HG02623 (cell line): ENCODE measurements at regions not wholly inside any gene's neighbourhood (a gene's known extent, or its start where the extent isn't known, plus 50 kb on each side); places are given as distances from the start of the nearest gene placed in this dataset.
A peak's percentile ranks its signal among the peaks of the same experiment; 100 is the strongest.

Experiments used
- ATAC-seq: cut with Tn5 transposase; IDR thresholded peaks from one replicate; pipeline ENCODE4 v1.9.1; 2021; ENCODE audit warnings: moderate library complexity; ENCODE audit not compliant: unreplicated experiment

DNA sequence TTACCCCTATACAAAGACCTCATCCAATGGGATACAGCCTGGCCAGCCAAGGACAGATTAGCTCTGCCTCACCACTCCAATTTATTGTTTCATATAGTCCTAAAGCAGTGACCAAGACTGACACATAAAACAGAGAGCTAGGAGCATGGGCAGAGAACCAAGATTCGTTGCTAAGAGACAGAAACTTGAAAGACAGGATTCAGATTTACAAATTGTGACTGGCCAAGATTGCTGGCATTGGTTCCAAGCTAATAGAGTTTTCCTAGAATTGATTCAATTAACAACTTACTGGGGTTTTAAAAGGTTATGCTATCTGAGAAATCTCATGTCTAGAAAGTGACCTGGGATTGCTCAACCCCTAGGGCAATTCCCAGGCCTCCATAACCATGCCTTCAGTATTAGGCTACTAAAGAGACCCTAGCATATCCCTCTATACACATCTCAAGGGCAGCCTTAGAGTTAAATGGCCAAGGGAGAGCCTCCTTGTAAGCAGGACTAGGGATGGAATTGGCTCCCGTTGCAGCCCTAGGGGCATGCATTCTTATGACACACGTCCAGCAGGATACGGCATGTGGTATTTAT lies 75.6 kb downstream of the ICOS start:
- ATAC-seq: no peak

DNA sequence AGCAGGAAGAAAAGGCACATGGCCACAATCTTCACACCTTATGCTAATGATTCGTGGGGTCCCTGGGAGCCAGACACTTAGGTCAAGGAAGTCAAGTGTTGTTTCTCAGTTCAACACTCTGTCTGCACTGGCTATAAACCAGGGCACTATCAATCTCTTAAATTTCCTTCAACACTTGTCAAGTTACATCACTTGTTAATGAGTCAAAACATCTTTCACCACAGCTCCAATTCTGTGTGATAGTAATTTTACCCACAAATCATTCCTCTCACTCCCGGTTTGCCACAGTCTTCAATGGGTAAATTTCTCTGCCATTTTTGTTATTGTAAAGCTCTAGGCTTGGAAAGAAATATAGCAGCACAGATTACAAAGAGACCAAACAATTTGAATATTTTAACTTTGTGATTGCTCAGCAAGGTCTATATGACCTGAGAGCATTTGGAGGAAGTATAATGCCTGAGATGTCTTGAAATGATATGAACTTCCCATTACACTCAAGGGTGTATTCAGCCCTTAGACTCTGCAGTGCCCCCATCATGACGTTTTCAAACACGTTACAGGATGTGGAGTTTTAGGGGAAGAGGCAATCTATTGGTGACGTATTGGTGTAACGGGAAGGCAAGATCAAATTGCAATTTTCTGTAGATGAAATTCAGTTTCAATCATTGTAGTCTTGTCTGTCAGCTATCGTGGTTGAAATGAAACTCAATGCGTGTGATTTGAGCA lies 78.7 kb downstream of the ICOS start:
- ATAC-seq: no peak

DNA sequence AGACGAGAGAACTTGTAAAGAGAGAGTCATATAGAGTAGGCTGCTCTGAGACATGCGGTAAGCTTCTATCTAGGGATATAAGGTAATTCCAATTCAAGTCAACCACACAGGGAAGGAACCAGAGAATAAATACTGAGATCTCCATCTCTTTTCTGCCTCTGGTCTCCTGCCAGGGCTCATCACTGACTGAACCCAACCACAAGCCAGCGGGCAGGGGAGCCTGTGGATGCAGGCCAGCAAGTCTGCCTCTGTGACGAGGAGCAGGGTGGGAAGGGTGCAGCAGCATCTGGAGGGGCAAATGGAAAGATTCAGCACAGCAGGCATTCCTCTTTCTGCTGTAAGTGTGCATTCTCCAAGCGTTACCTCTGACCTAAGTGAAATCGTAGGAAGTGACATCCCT lies 82.2 kb downstream of the ICOS start:
- no peak for ATAC-seq

DNA sequence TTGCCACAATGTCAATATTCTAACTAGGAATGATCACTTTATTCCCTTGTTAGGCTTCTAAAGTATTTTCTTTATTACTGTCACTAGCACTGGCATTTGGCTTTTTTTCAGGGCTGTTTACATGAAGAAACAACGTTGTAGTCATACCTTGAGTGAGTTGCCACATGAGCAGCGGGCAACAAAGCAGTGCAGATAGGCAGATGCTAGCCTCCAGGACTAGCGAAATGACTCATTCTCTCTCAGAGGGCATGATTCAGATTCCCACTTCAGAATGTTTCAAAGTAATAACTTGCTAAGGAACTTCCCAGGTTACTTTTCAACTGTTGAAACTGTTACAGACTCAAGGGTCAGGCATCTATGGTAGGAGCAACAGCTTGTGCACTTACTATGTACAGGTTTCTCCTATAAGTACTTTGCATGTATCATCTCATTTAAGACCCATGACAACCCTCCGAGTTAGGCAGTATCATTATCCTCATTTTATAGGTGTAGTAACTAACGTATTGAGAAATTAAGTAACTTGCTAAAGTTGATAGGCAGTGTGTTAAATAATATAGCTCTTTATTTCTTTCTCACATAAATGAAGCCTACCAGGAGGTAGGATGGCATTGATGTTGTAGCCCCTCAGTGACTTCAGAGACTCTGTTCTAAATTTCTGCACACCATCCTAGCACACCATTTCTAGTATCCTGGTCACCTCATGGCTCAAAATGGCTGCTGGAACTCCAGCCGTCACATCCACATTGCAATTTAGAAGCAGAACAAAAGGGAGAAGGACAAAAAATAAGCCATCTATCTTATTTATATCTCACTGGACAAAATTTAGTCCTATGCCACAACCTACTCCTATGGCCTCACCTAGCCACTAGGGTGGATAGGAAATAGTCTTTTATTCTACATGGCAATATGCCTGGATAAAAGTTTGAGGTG lies 83.3 kb downstream of the ICOS start:
- no peak for ATAC-seq

DNA sequence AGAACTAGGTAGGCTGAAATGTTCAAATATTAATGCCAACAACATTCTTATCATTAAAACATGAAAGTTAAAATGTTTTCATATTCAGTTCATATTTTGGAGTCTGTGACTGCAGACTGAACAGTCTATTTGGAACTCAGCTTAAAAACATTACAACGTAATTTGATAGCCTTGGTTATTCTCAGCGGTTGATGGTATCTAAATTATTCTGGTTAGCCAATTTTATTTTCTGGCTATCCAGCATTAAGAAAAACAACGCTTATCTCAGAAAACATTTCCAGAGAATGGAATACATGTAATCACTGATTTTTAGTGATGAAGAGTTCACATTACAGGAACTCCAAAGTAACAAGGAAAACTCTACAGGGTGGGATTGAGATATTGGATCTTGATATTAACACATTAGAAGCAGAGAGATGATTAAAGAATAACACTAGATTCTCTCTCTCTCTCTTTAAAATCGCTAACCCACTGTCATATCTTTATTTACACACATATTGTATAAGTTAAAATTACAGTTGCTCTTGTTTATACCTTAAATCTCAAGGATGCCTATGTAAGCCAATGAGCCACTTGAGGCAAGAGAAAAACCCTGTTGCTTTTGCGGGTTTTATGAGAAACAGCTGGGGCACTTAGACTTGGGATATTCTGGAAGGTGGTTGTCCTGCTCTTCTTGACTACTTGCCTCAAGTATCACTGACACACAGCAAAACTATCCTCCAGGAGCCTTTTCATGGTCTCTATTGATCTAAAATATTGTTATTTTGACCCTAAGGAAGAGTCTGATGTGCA lies 84.9 kb downstream of the ICOS start:
- ATAC-seq: no peak

DNA sequence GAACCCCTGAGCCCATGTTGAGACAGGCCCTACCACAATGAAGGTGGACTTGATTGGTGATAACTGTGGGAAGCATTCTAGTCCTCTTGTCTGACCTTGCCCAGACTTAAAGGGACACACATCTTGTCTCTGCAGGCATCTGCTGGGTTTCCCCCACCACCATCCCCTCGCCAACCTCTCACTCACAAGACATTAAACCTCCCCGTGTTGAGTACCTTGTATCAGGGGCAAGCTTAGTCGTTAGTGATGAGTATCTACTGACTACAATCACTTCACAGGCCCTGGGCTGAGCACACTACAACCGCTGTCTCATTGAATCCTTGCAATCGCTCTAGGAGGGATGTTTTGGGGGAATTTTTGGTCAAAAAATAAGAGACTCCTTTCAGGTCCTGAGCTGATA lies 86.0 kb downstream of the ICOS start:
- ATAC-seq: no peak

DNA sequence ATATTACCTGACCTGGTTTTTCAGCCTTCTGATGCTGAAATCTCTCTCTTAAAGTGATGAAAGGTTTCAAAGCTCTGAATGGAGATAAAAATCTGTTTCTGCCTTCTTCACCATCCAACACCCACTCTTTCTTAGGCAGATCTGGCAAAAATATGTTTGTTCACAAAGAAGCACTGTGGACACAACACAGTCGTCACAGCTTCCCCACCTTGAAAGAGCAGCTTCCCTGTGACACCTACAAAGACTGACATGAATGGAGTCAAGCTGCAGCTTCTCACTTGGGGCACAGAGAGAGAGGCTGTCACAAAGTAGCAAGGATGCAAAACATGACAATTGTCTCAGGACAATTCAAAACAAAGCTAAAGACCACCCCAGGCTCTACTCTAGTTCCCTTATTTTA lies 86.5 kb downstream of the ICOS start:
- ATAC-seq: no peak

DNA sequence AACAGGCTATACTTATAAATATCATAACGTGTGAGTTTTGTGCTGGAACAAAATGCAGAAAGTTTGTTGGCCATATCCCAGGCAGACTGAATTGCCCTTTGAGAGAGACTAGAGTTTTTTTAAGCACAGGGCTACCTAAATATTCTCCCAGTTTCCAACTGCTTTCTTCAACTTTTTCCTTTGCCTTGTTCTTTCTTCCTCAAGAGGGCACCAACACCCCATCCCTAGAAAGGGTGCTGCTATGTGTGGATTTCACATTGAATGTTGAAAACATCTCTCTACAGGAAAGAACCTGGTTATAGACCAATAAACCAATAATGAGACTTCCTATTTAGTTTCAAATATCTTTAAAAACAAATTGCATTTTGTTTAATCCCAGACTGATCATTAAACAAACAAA lies 87.9 kb downstream of the ICOS start:
- no peak for ATAC-seq

DNA sequence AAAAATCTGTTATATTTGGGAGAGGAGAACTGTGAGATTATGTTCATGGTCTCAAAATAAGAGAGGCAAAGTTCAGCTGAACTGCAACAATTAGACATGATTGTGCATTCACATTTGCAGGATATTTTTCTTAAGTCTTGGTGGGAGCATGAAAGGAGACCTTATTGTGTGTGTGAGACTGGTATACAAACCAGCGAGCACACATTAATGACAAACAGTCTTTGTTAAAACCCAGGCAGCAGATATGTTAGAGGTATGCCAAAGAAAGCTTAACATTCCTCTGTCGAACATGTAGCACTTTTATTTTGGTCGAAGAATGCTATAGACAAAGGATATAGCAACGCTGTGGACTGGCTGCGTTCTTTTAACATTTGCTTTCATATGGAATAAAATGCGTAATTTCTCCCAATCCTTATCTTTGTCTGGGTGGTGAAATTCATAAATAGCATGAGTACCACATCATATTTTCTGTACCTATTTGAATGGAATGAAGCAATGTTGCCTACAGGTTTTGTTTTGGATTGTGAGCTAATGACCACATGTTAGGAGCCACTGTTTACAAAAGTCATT lies 88.4 kb downstream of the ICOS start:
- no peak for ATAC-seq

DNA sequence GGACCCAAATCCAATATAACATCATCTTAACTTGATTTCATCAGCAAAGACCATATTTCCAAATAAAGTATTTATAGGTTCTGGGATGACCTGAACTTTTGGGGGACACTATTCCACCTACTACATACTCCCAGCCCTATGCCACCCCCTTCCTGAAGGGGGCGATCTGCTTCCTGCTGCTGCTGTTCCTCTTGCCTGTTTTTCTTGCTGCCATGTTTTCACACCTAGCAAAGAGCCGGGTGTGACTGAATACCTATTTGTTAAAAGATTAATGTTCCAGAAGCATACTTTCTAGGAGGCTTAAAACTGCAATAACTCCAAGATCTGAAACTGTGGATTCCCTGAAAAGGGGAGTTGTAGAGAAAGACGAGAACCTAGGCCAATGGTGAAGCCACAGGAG lies 89.7 kb downstream of the ICOS start:
- ATAC-seq: no peak

DNA sequence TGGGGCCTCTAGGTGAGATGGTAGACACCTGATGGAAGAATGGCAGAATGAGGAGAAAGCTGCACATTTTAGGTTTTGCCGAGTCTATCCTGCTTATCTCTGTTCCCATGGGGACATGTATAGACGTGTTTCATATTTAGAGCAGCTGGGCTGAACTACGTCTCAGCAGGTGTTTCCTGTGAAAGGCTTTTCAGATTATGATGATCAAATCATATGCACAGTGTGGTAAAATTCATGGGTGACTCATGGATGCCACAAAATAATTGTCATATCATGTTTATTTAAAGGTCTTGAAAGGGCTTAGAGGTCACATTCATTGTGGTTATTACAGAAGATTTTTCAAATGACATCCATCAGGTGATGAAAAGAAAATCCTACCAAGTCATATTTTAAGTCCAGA lies 90.5 kb downstream of the ICOS start:
- peak; percentile 89 for ATAC-seq

DNA sequence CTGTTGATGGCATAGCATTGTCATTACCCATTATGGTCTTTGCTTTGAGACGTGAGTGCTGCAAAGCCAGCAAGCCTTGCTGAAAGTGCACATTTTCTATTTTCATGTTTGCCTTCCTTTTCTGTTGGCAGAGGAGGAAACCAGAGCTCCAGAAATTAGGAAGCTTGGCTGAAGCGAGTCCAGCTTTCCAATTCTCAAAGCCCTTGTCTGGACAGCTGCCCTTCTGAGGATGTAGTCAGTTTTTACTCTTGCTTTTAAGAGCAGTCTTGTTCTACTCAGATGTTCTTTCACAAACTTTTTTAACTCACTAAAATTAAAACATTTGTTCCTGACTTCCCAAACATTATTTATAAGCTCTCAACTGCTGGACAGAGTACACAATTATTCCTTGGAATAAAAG lies 93.8 kb downstream of the ICOS start:
- no peak for ATAC-seq

DNA sequence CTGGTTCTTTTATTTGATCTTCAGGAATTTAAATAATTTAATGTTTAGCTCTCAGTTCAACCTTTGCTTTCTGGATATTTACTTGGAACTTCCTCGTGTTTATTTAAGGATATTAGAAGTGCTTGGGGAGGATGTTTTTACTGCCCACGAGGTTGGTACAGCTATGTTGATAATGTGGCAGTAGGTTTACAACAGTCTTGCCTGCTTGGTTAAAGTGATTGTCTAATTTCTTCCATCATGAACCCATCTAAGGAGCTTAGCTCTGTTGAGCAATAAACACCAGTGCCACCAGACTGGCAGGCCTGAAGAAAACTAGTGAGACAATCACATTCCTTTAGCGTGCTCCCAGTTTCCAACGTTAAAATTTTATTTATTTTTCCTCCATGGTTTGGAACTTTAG lies 94.5 kb downstream of the ICOS start:
- ATAC-seq: no peak

DNA sequence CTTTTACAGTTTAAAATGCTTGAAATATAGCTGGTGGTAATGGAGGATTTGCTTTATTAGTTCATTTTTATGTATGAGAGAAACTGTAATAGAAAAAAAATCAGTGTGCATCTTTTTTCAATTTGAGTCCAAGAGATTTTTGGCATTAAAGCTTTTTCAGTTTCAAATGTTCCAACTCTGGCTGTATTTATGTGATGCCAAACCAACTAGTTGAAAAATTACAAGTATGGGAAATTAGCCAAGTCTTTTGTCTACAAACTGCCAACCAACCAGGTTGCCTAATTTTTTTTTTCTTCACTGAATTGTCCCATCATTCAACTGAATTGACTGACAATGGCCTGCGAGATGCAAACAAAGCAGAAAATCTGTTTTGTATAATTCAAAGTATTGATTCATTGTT lies 95.7 kb downstream of the ICOS start:
- ATAC-seq: no peak

DNA sequence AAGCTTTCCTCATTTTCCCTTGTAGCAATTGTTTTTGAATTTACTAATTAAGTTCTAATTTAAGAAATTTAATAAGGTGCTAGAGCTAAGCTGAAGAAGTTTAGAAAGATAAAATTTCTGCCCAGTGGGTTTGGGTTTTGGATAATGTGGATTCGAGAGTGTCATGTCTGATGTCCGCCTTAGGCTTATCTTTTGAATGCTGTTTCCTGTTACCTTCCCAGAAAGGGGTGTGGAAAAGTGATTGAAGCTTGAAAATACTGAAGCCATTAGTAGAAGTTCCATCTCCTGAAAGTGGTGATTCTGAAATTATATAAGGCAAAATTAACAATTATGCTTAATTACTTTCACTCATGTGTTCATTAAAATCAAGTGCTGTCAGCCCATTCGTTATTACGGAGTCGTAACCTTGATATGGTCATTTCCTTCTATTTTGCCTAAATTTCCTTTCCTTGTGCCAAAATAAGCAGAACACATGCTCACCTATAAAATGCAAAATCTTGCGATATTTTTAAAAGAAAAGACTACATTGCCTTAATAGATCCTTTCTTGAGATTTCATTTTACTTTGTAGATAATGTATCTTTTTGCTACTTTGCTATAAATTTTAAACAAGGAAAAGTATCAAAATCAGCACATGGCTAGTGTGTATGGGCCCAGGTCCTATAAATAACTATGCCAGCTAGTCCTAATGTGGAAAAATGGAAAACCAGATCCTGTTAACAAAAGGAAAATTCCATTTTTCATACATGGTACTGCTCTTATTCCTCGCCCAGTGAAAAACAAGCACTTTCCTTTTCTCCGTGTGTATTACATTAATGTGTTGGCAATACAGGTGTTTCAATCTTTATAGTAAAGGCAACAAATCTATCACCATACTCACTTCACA lies 97.3 kb downstream of the ICOS start:
- no peak for ATAC-seq

DNA sequence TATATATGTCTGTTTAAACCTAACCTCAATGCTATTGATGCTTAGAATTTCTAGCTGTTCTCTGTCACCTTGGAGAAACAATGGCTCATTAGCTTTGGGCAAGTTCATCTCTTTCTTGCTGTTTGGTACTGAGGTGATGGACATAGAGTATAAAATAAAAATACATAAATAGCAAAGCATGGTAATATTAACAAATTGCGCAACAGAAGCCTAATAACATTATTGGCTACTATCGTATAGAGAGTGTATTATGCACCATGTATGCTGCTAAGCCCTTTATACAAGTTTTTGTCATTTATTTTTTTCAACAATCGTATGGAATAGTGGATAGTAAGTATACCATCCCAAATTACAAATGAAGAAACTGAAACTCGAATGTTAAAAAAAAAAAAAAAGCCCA lies 100.1 kb downstream of the ICOS start:
- no peak for ATAC-seq

DNA sequence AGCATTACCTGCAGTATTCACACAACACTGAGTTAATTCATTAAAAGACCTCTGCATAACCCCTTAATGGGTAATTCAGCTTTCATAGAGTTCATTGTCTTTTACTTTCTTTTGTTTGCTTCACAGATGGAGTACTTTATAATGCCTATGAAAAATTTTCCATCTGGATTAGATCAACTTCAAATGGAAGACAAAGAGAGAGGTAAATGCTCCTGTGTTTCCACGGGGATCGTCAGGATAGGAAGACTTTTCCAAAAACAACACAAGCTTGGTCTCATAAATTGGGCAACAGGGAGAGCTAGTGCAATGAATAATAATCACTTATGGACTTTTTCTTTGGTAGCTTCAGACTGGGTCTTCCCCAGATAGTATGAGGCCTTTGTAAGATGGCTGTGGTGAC lies 100.7 kb downstream of the ICOS start:
- ATAC-seq: no peak

DNA sequence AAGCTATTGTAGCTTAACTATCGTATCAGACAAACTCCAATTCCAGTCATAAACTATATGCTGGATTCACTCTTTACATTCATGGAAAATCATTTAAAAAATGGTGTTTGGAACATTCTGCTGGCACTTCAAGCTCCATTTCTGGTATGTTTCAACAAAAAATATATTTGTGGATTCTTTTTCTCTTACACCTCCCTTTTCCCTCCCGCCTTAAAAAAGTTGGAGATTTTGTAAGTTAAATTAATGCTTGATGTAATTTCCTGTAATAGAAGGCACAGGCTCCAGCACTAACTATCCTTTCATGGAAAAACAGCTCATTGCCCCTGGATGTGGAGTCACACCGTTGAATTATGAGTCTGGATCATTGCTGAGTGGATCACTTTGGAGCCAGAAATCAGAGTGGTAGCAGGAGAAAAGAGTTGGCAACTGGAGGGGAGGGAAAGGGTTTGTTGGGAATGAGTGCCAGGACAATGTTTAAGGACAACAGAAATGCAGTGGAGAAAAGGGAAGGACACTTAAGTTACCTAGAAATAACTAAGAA lies 102.8 kb downstream of the ICOS start:
- no peak for ATAC-seq

DNA sequence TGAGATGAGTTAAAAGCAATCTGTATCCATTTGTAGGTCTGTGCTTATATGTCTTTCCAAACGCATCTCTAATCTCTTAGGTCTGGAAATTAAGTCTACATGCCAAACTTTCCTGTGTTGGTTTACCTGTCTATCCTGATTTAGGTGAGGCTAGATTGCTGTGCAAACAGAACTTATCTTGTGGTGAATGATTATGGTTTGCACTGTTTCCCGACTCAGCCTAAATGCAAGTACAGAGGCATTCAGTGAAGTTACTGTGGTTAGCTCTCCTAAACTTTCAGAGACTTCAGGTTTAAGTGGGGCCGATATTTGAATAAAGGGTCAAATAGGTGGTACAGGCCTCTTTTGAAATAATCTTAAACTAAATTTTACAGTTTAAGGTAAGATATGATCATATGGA lies 103.5 kb downstream of the ICOS start:
- ATAC-seq: no peak

DNA sequence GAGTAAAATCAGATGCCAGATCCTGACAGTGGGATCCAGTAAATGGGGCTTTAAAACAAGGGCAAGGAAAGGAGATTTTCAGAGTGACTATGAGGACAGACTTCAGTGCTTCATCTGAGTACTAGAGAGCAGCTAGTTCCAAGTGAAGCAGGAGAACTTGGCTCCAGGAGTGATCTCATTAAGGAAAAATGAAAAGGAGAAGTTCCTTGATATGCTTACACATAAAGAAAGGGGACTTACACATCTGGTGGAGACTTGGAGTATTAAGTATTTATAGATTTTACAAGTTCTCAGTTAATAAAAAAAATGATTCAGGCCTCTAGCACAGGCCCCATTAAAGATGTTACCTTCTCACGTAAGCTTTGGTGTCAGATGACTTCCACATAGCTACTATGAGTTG lies 105.8 kb downstream of the ICOS start:
- no peak for ATAC-seq
